ENCODE measurements at regions not wholly inside any gene's neighbourhood (a gene's known extent, or its start where the extent isn't known, plus 50 kb on each side); places are given as distances from the start of the nearest gene placed in this dataset.

DNA sequence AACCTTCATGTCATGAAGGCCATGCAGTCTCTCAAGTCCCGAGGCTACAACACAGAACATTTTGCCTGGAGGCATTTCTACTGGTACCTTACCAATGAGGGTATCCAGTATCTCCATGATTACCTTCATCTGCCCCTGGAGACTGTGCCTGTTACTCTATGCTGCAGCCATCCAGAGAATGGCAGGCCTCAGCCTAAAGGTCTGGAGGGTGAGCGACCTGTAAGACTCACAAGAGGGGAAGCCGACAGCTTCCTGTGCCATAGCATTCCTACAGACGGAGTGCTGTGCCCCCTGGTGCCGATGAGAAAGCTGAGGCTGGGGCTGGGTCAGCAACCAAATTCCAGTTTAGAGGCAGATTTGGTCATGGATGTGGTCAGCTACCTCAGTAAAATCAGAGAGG is 51.3 kb upstream of the CADPS start:
- no CpG with 5 or more reads among the region's 5 CpGs for WGBS (ENCODE audit: extremely low coverage, insufficient coverage, insufficient read length)
- no peak overlapping the region for H3K9ac ChIP-seq (ENCODE audit: low read length)
- no peak overlapping the region for H3K4me3 ChIP-seq (ENCODE audit: low read depth, low read length)
- DNase-seq, result peak; percentile 66 to 86
- H3K23ac ChIP-seq (ENCODE audit: low read length), result no peak overlapping the region
- H2BK120ac ChIP-seq (ENCODE audit: insufficient read depth, low read length, poor library complexity), result no peak overlapping the region
- H2AFZ ChIP-seq (ENCODE audit: insufficient read depth, low read length, poor library complexity), result no peak overlapping the region
- H3K27me3 ChIP-seq (ENCODE audit: insufficient read depth, low read length), result no peaks in the 10 kb centered on the region
- H2BK12ac ChIP-seq (ENCODE audit: low read length), result no peak overlapping the region
- H3K36me3 ChIP-seq (ENCODE audit: control insufficient read depth in 1 of 2, insufficient read depth in 2 of 2, low read length in 2 of 2), result no peaks in the 10 kb centered on the region
- H3K4me2 ChIP-seq (ENCODE audit: low read length), result no peak overlapping the region
- no peak overlapping the region for H4K12ac ChIP-seq (ENCODE audit: low read depth, low read length)
- no peak overlapping the region for H3K27ac ChIP-seq (ENCODE audit: low read depth, low read length)
- no peak overlapping the region for H2BK5ac ChIP-seq (ENCODE audit: low read depth, low read length, poor library complexity)
- H3K79me1 ChIP-seq (ENCODE audit: low read length), result no peaks in the 10 kb centered on the region
- no peaks in the 10 kb centered on the region for H3K79me2 ChIP-seq (ENCODE audit: control insufficient read depth, insufficient read depth, low read length, poor library complexity)
- H3K4ac ChIP-seq (ENCODE audit: low read depth, low read length), result no peak overlapping the region
- no peak overlapping the region for H4K91ac ChIP-seq (ENCODE audit: low read depth, low read length)
- H2AK5ac ChIP-seq (ENCODE audit: low read length), result no peak overlapping the region
- no peak overlapping the region for H4K8ac ChIP-seq (ENCODE audit: low read depth, low read length)
- peaks cover 0 to 4% of the 10 kb centered on the region in 2 experiments for H3K4me1 ChIP-seq (ENCODE audit: control insufficient read depth in 1 of 2, insufficient read depth in 2 of 2, low read length in 2 of 2)
- no peak overlapping the region for H3K18ac ChIP-seq (ENCODE audit: low read length)
- H3K9me3 ChIP-seq (ENCODE audit: insufficient read depth, low read depth, low read length), result no peaks in the 10 kb centered on the region
- H3K14ac ChIP-seq (ENCODE audit: low read length), result no peak overlapping the region

- H3K27me3 ChIP-seq (ENCODE audit: insufficient read depth, low read length), result no peaks in the 10 kb centered on the region
- no peak for DNase-seq
- H3K4me2 ChIP-seq (ENCODE audit: low read length), result no peak overlapping the region
- no peak overlapping the region for H2BK120ac ChIP-seq (ENCODE audit: insufficient read depth, low read length, poor library complexity)
- WGBS (ENCODE audit: extremely low coverage, insufficient coverage, insufficient read length), result no CpG with 5 or more reads among the region's 1 CpG
- no peak overlapping the region for H4K12ac ChIP-seq (ENCODE audit: low read depth, low read length)
- no peak overlapping the region for H3K18ac ChIP-seq (ENCODE audit: low read length)
- H4K91ac ChIP-seq (ENCODE audit: low read depth, low read length), result no peak overlapping the region
- no peak overlapping the region for H2BK5ac ChIP-seq (ENCODE audit: low read depth, low read length, poor library complexity)
- no peak overlapping the region for H4K8ac ChIP-seq (ENCODE audit: low read depth, low read length)
- H2AK5ac ChIP-seq (ENCODE audit: low read length), result no peak overlapping the region
- H3K9ac ChIP-seq (ENCODE audit: low read length), result no peak overlapping the region
- H3K4me3 ChIP-seq (ENCODE audit: low read depth, low read length), result no peak overlapping the region
- H3K27ac ChIP-seq (ENCODE audit: low read depth, low read length), result no peak overlapping the region
- no peaks in the 10 kb centered on the region for H3K79me1 ChIP-seq (ENCODE audit: low read length)
- H3K14ac ChIP-seq (ENCODE audit: low read length), result no peak overlapping the region
- H2BK12ac ChIP-seq (ENCODE audit: low read length), result no peak overlapping the region
- no peaks in the 10 kb centered on the region for H3K36me3 ChIP-seq (ENCODE audit: control insufficient read depth in 1 of 2, insufficient read depth in 2 of 2, low read length in 2 of 2)
- no peak overlapping the region for H2AFZ ChIP-seq (ENCODE audit: insufficient read depth, low read length, poor library complexity)
- H3K23ac ChIP-seq (ENCODE audit: low read length), result no peak overlapping the region
- H3K9me3 ChIP-seq (ENCODE audit: insufficient read depth, low read depth, low read length), result no peaks in the 10 kb centered on the region
- no peaks in the 10 kb centered on the region for H3K79me2 ChIP-seq (ENCODE audit: control insufficient read depth, insufficient read depth, low read length, poor library complexity)
- no peak overlapping the region for H3K4ac ChIP-seq (ENCODE audit: low read depth, low read length)
- no peaks in the 10 kb centered on the region for H3K4me1 ChIP-seq (ENCODE audit: control insufficient read depth in 1 of 2, insufficient read depth in 2 of 2, low read length in 2 of 2)
Measured at GRCh38 chr3:62928256-62928655, 53.0 kb upstream of the CADPS start.

DNA sequence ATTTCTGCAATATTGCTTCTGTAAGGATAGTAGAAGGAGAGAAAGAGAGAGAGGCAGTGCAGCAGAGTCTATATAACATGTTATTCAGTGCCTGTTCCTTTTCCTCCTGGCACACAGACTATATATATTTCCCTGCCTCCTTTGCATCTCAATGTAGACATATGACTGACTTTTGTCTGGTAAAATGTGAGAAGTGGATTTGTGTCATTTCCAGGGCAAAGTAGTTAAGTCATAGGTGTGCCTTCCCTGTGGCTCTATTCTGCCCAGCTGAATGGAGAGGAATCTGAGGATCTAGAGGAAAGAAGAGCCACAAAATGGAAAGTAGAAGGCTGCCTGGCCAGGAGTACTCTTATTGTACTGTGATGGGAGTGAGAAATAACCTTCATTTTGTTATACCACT is 54.6 kb upstream of the CADPS start:
- Histone ChIP-seq H3K14ac (ENCODE audit: low read length) (no peak overlapping the region), H2AK5ac (ENCODE audit: low read length) (no peak overlapping the region), H3K18ac (ENCODE audit: low read length) (no peak overlapping the region), H3K79me2 (ENCODE audit: control insufficient read depth, insufficient read depth, low read length, poor library complexity) (no peaks in the 10 kb centered on the region), H3K27me3 (ENCODE audit: insufficient read depth, low read length) (no peaks in the 10 kb centered on the region), H2BK120ac (ENCODE audit: insufficient read depth, low read length, poor library complexity) (no peak overlapping the region), H3K4me2 (ENCODE audit: low read length) (no peak overlapping the region), H3K4ac (ENCODE audit: low read depth, low read length) (no peak overlapping the region), H3K79me1 (ENCODE audit: low read length) (no peaks in the 10 kb centered on the region), H3K4me1 (ENCODE audit: control insufficient read depth in 1 of 2, insufficient read depth in 2 of 2, low read length in 2 of 2) (no peaks in the 10 kb centered on the region), H2BK5ac (ENCODE audit: low read depth, low read length, poor library complexity) (no peak overlapping the region), H3K4me3 (ENCODE audit: low read depth, low read length) (no peak overlapping the region), H3K27ac (ENCODE audit: low read depth, low read length) (no peak overlapping the region), H3K9me3 (ENCODE audit: insufficient read depth, low read depth, low read length) (no peaks in the 10 kb centered on the region), H2AFZ (ENCODE audit: insufficient read depth, low read length, poor library complexity) (no peak overlapping the region), H4K12ac (ENCODE audit: low read depth, low read length) (no peak overlapping the region), H3K36me3 (ENCODE audit: control insufficient read depth in 1 of 2, insufficient read depth in 2 of 2, low read length in 2 of 2) (no peaks in the 10 kb centered on the region), H4K8ac (ENCODE audit: low read depth, low read length) (no peak overlapping the region), H2BK12ac (ENCODE audit: low read length) (no peak overlapping the region), H3K23ac (ENCODE audit: low read length) (no peak overlapping the region), H3K9ac (ENCODE audit: low read length) (no peak overlapping the region), H4K91ac (ENCODE audit: low read depth, low read length) (no peak overlapping the region)
- no peak for DNase-seq

GRCh38 chr3:62935793-62936192 is 60.6 kb upstream of the CADPS start:
- H2AK5ac ChIP-seq (ENCODE audit: low read length), result no peak overlapping the region
- H3K36me3 ChIP-seq (ENCODE audit: control insufficient read depth in 1 of 2, insufficient read depth in 2 of 2, low read length in 2 of 2), result no peaks in the 10 kb centered on the region
- no peak overlapping the region for H2BK12ac ChIP-seq (ENCODE audit: low read length)
- H3K9ac ChIP-seq (ENCODE audit: low read length), result no peak overlapping the region
- H3K4me2 ChIP-seq (ENCODE audit: low read length), result no peak overlapping the region
- H3K4me1 ChIP-seq (ENCODE audit: control insufficient read depth in 1 of 2, insufficient read depth in 2 of 2, low read length in 2 of 2), result peaks cover 0 to 2% of the 10 kb centered on the region in 2 experiments
- no peak overlapping the region for H4K91ac ChIP-seq (ENCODE audit: low read depth, low read length)
- H3K18ac ChIP-seq (ENCODE audit: low read length), result no peak overlapping the region
- no peaks in the 10 kb centered on the region for H3K27me3 ChIP-seq (ENCODE audit: insufficient read depth, low read length)
- no peak for DNase-seq
- no peaks in the 10 kb centered on the region for H3K9me3 ChIP-seq (ENCODE audit: insufficient read depth, low read depth, low read length)
- H2BK120ac ChIP-seq (ENCODE audit: insufficient read depth, low read length, poor library complexity), result no peak overlapping the region
- no peak overlapping the region for H4K8ac ChIP-seq (ENCODE audit: low read depth, low read length)
- no peaks in the 10 kb centered on the region for H3K79me1 ChIP-seq (ENCODE audit: low read length)
- no peak overlapping the region for H4K12ac ChIP-seq (ENCODE audit: low read depth, low read length)
- H3K23ac ChIP-seq (ENCODE audit: low read length), result no peak overlapping the region
- no CpG with 5 or more reads among the region's 1 CpG for WGBS (ENCODE audit: extremely low coverage, insufficient coverage, insufficient read length)
- no peak overlapping the region for H3K14ac ChIP-seq (ENCODE audit: low read length)
- no peaks in the 10 kb centered on the region for H3K79me2 ChIP-seq (ENCODE audit: control insufficient read depth, insufficient read depth, low read length, poor library complexity)
- no peak overlapping the region for H2BK5ac ChIP-seq (ENCODE audit: low read depth, low read length, poor library complexity)
- no peak overlapping the region for H3K4me3 ChIP-seq (ENCODE audit: low read depth, low read length)
- no peak overlapping the region for H3K27ac ChIP-seq (ENCODE audit: low read depth, low read length)
- H2AFZ ChIP-seq (ENCODE audit: insufficient read depth, low read length, poor library complexity), result no peak overlapping the region
- no peak overlapping the region for H3K4ac ChIP-seq (ENCODE audit: low read depth, low read length)

All from trophoblast cell (in vitro differentiated cells and primary cell).